ENCODE measurements at regions not wholly inside any gene's neighbourhood (a gene's known extent, or its start where the extent isn't known, plus 50 kb on each side); places are given as distances from the start of the nearest gene placed in this dataset.

- TF ChIP-seq CTCF (IDR thresholded peaks at IDR 0.05): no peak
- no peak for TF ChIP-seq EP300 (IDR thresholded peaks at IDR 0.05)
Observed at GRCh38 chr6:100226811-100227210, 232.8 kb upstream of the MCHR2 start.

Measured in esophagus muscularis mucosa (tissue), 3 donors.